SK-N-SH treated with all-trans-retinoic acid at 6 μM for 48 hours (cell line): ENCODE measurements at regions not wholly inside any gene's neighbourhood (a gene's known extent, or its start where the extent isn't known, plus 50 kb on each side); places are given as distances from the start of the nearest gene placed in this dataset.

Experiments used
- ATAC-seq: fragments of 200-7000 bp; cut with Tn5 transposase; 3 replicates; pipeline ENCODE4 v1.9.1; 2020; ENCODE audit warnings: mild to moderate bottlenecking, moderate library complexity
- ARNTL ChIP-seq: fragments of 450-650 bp; formaldehyde crosslinking; IDR thresholded peaks from 2 replicates; pipeline ENCODE4 v1.5.0; 2020; ENCODE audit warnings: low read depth, mild to moderate bottlenecking, moderate library complexity, borderline replicate concordance
- CREB5 ChIP-seq: fragments of 250-450 bp; sonication (Bioruptor Pico); IDR thresholded peaks from 2 replicates; pipeline ENCODE4 v1.5.1; 2020; ENCODE audit warnings: low read depth, mild to moderate bottlenecking, moderate library complexity
- CSDC2 ChIP-seq: fragments of 250-450 bp; sonication (Bioruptor Pico); IDR thresholded peaks from 2 replicates; pipeline ENCODE4 v1.5.0; 2020; ENCODE audit warnings: mild to moderate bottlenecking, moderate library complexity
- CSRNP3 ChIP-seq: fragments of 250-450 bp; sonication (Bioruptor Pico); IDR thresholded peaks from 2 replicates; pipeline ENCODE4 v1.5.1; 2021; ENCODE audit warnings: mild to moderate bottlenecking, moderate library complexity
- GLIS3 ChIP-seq: fragments of 250-450 bp; sonication (Bioruptor Pico); IDR thresholded peaks from 2 replicates; pipeline ENCODE4 v1.5.0; 2020; ENCODE audit warnings: mild to moderate bottlenecking, moderate library complexity
- ISL1 ChIP-seq: fragments of 250-450 bp; sonication (Bioruptor Pico); IDR thresholded peaks from 2 replicates; pipeline ENCODE4 v2.1.2; 2022; ENCODE audit warnings: mild to moderate bottlenecking, moderate library complexity
- OSR1 ChIP-seq: fragments of 250-450 bp; sonication (Bioruptor Pico); IDR thresholded peaks from 2 replicates; pipeline ENCODE4 v1.8.0; 2022; ENCODE audit warnings: moderate library complexity, mild to moderate bottlenecking, inconsistent platforms
- PATZ1 ChIP-seq: fragments of 250-450 bp; sonication (Bioruptor Pico); IDR thresholded peaks from 2 replicates; pipeline ENCODE4 v1.8.0; 2020; ENCODE audit warnings: mild to moderate bottlenecking, moderate library complexity, borderline replicate concordance
- RARB ChIP-seq: fragments of 250-450 bp; sonication (Bioruptor Pico); IDR thresholded peaks from 2 replicates; pipeline ENCODE4 v1.8.0; 2021; ENCODE audit warnings: mild to moderate bottlenecking, moderate library complexity
- SNAI2 ChIP-seq: fragments of 250-450 bp; sonication (Bioruptor Pico); IDR thresholded peaks from 2 replicates; pipeline ENCODE4 v1.5.0; 2020; ENCODE audit warnings: mild to moderate bottlenecking, moderate library complexity
- TOX ChIP-seq: fragments of 250-450 bp; sonication (Bioruptor Pico); IDR thresholded peaks from 2 replicates; pipeline ENCODE4 v1.8.0; 2021; ENCODE audit warnings: mild to moderate bottlenecking, moderate library complexity, borderline replicate concordance
- TSHZ2 ChIP-seq: fragments of 250-450 bp; sonication (Bioruptor Pico); IDR thresholded peaks from 2 replicates; pipeline ENCODE4 v1.5.0; 2020; ENCODE audit warnings: mild to moderate bottlenecking, moderate library complexity
- ZC3H10 ChIP-seq: fragments of 250-450 bp; sonication (Bioruptor Pico); IDR thresholded peaks from 2 replicates; pipeline ENCODE4 v1.5.1; 2021; ENCODE audit warnings: mild to moderate bottlenecking, moderate library complexity
- ZNF565 ChIP-seq: fragments of 450-650 bp; formaldehyde crosslinking; conservative IDR thresholded peaks from 2 replicates; pipeline ENCODE4 v1.5.0; 2020; ENCODE audit warnings: low read depth, mild to moderate bottlenecking, moderate library complexity
- ZNF70 ChIP-seq: fragments of 450-650 bp; formaldehyde crosslinking; IDR thresholded peaks from 2 replicates; pipeline ENCODE4 v1.5.0; 2020; ENCODE audit warnings: mild to moderate bottlenecking, moderate library complexity
- ZNF8 ChIP-seq: fragments of 450-650 bp; formaldehyde crosslinking; IDR thresholded peaks from 2 replicates; pipeline ENCODE4 v1.5.0; 2020; ENCODE audit warnings: mild to moderate bottlenecking, moderate library complexity

- TF ChIP-seq CREB5 (CRISPR knock-in tag), result no peak
- TF ChIP-seq ZC3H10 (CRISPR knock-in tag), result no peak
- no peak for TF ChIP-seq SNAI2
- TF ChIP-seq RARB (CRISPR knock-in tag), result no peak
- no peak for TF ChIP-seq GLIS3 (CRISPR knock-in tag)
- no peak for TF ChIP-seq PATZ1 (CRISPR knock-in tag)
- TF ChIP-seq ZNF565, result no peak
- no peak for TF ChIP-seq CSDC2
- TF ChIP-seq ISL1, result no peak
- no peak for TF ChIP-seq TOX (CRISPR knock-in tag)
- TF ChIP-seq TSHZ2 (CRISPR knock-in tag), result no peak
- no peak for TF ChIP-seq OSR1 (CRISPR knock-in tag)
- no peak for TF ChIP-seq ZNF8 (CRISPR knock-in tag)
- no peak for TF ChIP-seq ZNF70 (CRISPR knock-in tag)
- ATAC-seq, result no peak; the same call in 2 of the 3 replicates
Observed at GRCh38 chr7:33667196-33667595, 238.1 kb upstream of the BMPER start.

- ATAC-seq, result no peak
- no peak for TF ChIP-seq ARNTL (CRISPR knock-in tag)
- TF ChIP-seq CREB5 (CRISPR knock-in tag), result no peak
- TF ChIP-seq TOX (CRISPR knock-in tag), result no peak
- TF ChIP-seq CSDC2, result no peak
- TF ChIP-seq CSRNP3 (CRISPR knock-in tag), result no peak
- TF ChIP-seq ISL1, result peak; percentile 26
- TF ChIP-seq TSHZ2 (CRISPR knock-in tag), result no peak
Observed at GRCh38 chr7:33669251-33669670, 236.1 kb upstream of the BMPER start.

- no peak for TF ChIP-seq CREB5 (CRISPR knock-in tag)
- no peak for ATAC-seq
Observed at GRCh38 chr7:33671531-33672262, 233.6 kb upstream of the BMPER start.
